Fibroblast of villous mesenchyme (primary cell): ENCODE measurements at regions not wholly inside any gene's neighbourhood (a gene's known extent, or its start where the extent isn't known, plus 50 kb on each side); places are given as distances from the start of the nearest gene placed in this dataset.
A peak's percentile ranks its signal among the peaks of the same experiment; 100 is the strongest.

Source experiments
- DNase-seq: peaks from one replicate; pipeline ENCODE4 v3.0.0-alpha.2; 2010; ENCODE audit warnings: low read depth
- H3K4me3 ChIP-seq: 2 replicates; pipeline ENCODE4 v1.5.1; 2011; ENCODE audit warnings: low read depth, mild to moderate bottlenecking, low read length
- CTCF ChIP-seq: IDR thresholded peaks from 2 replicates; pipeline ENCODE4 v1.5.1; 2012; ENCODE audit warnings: low read depth, mild to moderate bottlenecking, low read length; ENCODE audit not compliant: insufficient read depth

GRCh38 chr2:187716301-187716700 is 162.1 kb upstream of the TFPI start:
- H3K4me3 ChIP-seq, result no peak overlapping the region
- TF ChIP-seq CTCF, result no peak
- no peak for DNase-seq

GRCh38 chr2:187718092-187718491 is 163.9 kb upstream of the TFPI start:
- no peak for TF ChIP-seq CTCF
- DNase-seq, result no peak
- H3K4me3 ChIP-seq, result no peak overlapping the region

- no peak overlapping the region for H3K4me3 ChIP-seq
- TF ChIP-seq CTCF, result no peak
- DNase-seq, result no peak
These were observed 165.3 kb upstream of the TFPI start for GRCh38 chr2:187719510-187719909.

- no peak for TF ChIP-seq CTCF
- H3K4me3 ChIP-seq, result no peak overlapping the region
- no peak for DNase-seq
These were observed 194.7 kb upstream of the TFPI start for GRCh38 chr2:187748958-187749357.

- H3K4me3 ChIP-seq, result no peak overlapping the region
- no peak for TF ChIP-seq CTCF
- DNase-seq, result no peak
These were observed 195.7 kb upstream of the TFPI start for GRCh38 chr2:187749804-187750431.

- DNase-seq, result no peak
- TF ChIP-seq CTCF, result no peak
- no peak overlapping the region for H3K4me3 ChIP-seq
These were observed 214.8 kb upstream of the TFPI start for GRCh38 chr2:187768995-187769394.

GRCh38 chr2:187769437-187769836 is 215.2 kb upstream of the TFPI start:
- H3K4me3 ChIP-seq, result no peak overlapping the region
- no peak for TF ChIP-seq CTCF
- peak; percentile 52 for DNase-seq
